ENCODE measurements at regions not wholly inside any gene's neighbourhood (a gene's known extent, or its start where the extent isn't known, plus 50 kb on each side); places are given as distances from the start of the nearest gene placed in this dataset.
"Not testable (repeated sequence)": the region's sequence is repeated elsewhere in the genome, so short reads cannot be mapped to it uniquely, and the experiment has no call there.

DNA sequence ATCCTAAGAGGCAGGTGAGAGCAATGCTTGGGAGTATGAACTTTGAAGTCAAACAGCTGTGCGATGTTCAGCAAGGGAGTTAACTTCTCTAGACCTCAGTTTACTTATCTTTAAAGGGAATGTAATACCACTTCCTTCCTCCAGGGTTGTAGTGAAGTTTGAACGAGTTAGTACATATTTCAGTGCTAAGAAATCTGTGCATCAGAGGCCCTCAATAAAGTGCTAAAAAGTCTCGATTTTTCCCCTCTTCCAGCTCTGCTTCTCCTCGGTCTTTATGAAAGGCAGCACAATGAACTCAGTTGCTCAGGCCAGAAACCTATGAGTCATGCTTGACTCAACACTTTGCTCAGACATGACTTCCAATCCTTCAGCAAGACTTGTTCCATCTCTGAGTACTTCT is 418.9 kb downstream of the MDFIC start:
- TF ChIP-seq, protein P1, sequence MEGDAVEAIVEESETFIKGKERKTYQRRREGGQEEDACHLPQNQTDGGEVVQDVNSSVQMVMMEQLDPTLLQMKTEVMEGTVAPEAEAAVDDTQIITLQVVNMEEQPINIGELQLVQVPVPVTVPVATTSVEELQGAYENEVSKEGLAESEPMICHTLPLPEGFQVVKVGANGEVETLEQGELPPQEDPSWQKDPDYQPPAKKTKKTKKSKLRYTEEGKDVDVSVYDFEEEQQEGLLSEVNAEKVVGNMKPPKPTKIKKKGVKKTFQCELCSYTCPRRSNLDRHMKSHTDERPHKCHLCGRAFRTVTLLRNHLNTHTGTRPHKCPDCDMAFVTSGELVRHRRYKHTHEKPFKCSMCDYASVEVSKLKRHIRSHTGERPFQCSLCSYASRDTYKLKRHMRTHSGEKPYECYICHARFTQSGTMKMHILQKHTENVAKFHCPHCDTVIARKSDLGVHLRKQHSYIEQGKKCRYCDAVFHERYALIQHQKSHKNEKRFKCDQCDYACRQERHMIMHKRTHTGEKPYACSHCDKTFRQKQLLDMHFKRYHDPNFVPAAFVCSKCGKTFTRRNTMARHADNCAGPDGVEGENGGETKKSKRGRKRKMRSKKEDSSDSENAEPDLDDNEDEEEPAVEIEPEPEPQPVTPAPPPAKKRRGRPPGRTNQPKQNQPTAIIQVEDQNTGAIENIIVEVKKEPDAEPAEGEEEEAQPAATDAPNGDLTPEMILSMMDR (conservative IDR thresholded peaks at IDR 0.05): peak; percentile 24; the same call in 1 of the 2 replicates
- H3K27ac ChIP-seq: no peak overlapping the region

DNA sequence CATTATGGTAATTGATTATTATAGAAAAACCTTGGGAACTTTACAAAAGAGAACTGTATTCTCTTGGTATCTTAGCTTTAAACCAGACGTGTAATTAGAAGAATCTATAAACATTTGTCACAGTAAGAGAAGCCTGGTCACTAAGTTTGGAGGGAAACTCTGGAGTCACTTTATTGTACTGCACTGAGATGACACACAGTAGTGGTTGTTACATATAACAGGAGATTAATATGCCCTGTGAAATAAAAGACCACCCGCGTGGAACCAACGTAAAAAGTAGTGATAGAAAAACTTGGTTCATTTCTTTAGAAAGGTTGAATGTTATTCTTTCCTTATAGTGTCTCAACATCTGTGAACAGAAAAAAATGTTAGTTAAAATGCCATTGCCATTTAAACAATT is 416.1 kb downstream of the MDFIC start:
- no peak overlapping the region for H3K27ac ChIP-seq
- TF ChIP-seq, protein P1 (conservative IDR thresholded peaks at IDR 0.05): no peak

DNA sequence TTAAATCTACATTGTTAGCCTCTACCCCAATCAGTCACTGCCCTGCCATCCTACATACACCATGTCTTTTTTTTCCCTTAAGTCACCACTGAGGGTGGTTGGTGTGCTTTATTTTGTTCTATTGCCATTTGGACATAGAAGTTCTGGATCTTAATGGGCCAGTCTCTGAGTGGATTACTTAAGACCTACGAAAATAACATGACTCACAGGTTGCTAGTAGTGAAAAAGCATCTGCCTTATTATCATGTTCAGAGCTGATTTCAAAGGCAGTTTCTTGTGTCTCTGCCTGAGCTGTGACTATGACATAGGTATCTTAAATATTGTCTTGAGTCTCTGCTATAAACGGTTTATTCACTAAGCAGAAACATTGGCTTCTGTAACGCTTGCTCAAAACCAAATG is 410.8 kb downstream of the MDFIC start:
- no peak overlapping the region for H3K27ac ChIP-seq
- TF ChIP-seq, protein P1 (conservative IDR thresholded peaks at IDR 0.05): no peak

DNA sequence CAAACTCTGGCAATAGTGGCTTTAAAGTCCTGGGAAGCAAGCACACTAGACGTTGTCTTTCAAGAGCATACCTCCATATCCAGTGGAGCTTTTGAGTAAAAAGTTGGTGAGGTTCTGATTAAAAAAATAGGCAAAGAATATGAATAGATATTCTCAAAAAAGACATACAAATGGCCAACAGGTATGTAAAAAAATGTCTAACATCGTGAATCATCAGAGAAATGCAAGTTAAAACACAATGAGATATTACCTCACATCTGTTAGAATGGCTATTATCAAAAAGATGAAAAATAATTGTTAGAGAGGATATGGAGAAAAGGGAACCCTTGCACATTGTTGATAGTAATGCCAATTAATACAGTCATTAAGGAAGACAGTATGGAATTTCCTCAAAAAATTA is 407.1 kb downstream of the MDFIC start:
- H3K27ac ChIP-seq: no peak overlapping the region
- TF ChIP-seq, protein P1 (conservative IDR thresholded peaks at IDR 0.05): no peak

DNA sequence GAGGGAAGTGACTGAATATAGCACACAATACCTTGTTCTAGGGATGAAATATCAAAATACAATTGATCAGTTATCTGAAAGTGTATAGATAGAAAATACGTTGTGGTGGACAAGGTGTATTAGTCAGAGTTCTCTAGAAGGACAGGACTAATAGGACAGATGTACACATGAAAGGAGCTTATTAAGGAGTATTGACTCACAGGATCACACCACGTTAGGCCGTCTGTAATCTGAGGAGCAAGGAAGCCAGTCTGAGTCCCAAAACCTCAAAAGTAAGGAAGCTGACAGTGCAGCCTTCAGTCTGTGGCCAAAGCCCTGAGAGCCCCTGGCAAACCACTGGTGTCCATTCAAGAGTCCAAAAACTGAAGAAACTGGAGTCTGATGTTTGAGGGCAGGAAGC is 406.1 kb downstream of the MDFIC start:
- TF ChIP-seq, protein P1 (conservative IDR thresholded peaks at IDR 0.05): no peak

DNA sequence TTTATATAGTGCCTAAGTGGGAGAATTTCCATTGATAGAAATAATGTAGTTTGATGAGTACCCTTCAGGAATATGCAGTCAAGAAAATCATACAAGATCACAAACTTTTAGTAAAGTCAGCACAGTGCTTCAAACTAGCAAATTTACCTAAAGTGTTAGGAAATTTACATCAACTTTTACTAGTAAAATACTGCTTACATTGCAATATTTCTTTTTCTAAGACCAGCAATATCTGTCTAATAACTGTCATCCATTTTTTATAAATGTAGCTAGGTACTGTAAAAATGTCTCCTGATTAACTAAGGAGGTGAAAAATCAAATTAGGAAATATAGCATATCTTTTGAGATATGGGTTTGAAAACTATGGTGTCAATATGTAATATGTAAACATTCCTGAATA is 405.4 kb downstream of the MDFIC start:
- TF ChIP-seq, protein P1 (conservative IDR thresholded peaks at IDR 0.05): no peak

More for the DNA sequence above, 406.1 kb downstream of the MDFIC start:
- H3K27ac ChIP-seq: no peak overlapping the region

DNA sequence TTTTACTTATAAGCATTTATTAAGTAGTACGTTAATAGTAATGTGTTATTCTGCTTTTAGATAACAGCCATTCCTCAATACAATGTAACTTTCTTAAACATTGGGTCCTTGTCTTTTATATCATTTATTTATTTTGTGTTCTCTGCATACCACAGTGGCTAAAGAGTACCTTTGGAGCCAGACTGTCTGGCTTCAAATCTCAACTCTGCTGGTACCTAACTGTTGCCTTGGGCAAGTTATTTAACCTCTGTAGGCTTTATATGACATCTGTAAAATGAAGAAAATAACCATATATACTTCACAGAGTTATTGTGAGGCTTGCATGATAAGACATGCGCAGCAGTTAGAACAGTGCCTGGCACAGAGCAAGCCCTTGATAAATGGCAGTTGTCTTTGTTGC is 397.6 kb downstream of the MDFIC start:
- TF ChIP-seq, protein P1 (conservative IDR thresholded peaks at IDR 0.05): no peak
- no peak overlapping the region for H3K27ac ChIP-seq

More for the DNA sequence above, 405.4 kb downstream of the MDFIC start:
- H3K27ac ChIP-seq: no peak overlapping the region

DNA sequence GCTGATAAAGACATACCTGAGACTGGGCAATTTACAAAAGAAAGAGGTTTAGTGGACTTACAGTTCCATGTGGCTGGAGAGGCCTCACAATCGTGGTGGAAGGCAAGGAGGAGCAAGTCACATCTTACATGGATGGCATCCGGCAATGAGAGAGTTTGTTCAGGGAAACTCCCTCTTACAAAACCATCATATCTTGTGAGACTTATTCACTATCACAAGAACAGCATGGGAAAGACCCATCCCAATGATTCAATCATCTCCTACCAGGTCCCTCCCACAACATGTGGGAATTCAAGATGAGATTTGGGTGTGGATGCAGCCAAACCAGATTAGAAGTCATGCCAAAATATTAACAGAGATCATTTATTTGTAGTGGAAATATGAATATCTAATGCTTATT is 388.4 kb downstream of the MDFIC start:
- H3K27ac ChIP-seq: not testable (repeated sequence)

All from VCaP (cell line).